ENCODE measurements at regions not wholly inside any gene's neighbourhood (a gene's known extent, or its start where the extent isn't known, plus 50 kb on each side); places are given as distances from the start of the nearest gene placed in this dataset.

DNA sequence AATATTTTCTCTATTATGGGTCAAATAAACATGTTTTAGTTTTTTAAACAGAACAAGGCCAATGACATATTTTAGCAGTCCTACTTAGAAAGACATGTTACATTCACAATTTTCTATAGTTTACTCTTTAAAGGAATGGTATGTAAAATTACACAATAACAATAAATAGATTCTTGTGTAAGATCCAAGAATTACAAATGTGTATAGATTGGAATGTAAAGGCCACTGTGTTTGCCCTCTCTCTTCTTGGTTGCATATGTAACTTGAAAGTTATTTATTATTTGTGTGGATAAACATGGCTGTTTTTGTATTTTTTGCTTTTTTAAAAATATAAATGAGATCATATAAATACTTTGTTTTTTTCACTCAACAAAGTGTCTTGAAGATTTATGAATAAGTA is 979.3 kb upstream of the CELF2 start:
- Histone ChIP-seq H3K27ac (no peak overlapping the region), H3K36me3 (no peaks in the 10 kb centered on the region), H3K4me1 (no peaks in the 10 kb centered on the region), H3K9me3 (no peaks in the 10 kb centered on the region), H3K4me3 (no peak overlapping the region), H3K27me3 (no peaks in the 10 kb centered on the region)
- intact Hi-C loops (cut with DNase I), result no loop called here
- no peak for DNase-seq
- TF ChIP-seq POLR2A (IDR thresholded peaks at IDR 0.05), result no peak
- TF ChIP-seq, protein P1, sequence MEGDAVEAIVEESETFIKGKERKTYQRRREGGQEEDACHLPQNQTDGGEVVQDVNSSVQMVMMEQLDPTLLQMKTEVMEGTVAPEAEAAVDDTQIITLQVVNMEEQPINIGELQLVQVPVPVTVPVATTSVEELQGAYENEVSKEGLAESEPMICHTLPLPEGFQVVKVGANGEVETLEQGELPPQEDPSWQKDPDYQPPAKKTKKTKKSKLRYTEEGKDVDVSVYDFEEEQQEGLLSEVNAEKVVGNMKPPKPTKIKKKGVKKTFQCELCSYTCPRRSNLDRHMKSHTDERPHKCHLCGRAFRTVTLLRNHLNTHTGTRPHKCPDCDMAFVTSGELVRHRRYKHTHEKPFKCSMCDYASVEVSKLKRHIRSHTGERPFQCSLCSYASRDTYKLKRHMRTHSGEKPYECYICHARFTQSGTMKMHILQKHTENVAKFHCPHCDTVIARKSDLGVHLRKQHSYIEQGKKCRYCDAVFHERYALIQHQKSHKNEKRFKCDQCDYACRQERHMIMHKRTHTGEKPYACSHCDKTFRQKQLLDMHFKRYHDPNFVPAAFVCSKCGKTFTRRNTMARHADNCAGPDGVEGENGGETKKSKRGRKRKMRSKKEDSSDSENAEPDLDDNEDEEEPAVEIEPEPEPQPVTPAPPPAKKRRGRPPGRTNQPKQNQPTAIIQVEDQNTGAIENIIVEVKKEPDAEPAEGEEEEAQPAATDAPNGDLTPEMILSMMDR (IDR thresholded peaks at IDR 0.05), result no peak

DNA sequence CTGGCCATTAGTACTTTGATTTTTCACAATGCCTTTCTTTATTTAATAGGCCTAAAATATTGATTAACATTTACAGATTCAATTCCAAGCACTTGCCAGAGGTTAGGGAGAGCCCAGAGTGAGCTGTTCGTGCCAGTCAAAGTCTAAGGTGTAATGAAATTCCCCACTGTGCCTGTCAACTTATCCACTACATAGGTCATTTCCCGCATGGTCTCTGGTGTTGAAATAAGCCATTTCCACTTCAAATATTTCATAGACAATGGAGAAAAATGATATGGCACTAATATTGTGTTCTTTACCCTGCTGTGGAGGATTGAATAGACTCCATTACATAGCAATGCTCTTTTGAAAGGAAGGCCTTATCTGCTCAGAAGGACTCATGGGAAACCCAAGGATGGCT is 978.1 kb upstream of the CELF2 start:
- no peak for DNase-seq
- TF ChIP-seq, protein P1 (IDR thresholded peaks at IDR 0.05), result no peak
- no peak for TF ChIP-seq POLR2A (IDR thresholded peaks at IDR 0.05)
- no peaks in the 10 kb centered on the region for H3K27me3 ChIP-seq
- H3K27ac ChIP-seq, result no peak overlapping the region
- 60 to 73% methylated on average over 2 of the region's 2 CpGs for WGBS, 2 donors
- no peaks in the 10 kb centered on the region for H3K9me3 ChIP-seq
- H3K4me1 ChIP-seq, result no peaks in the 10 kb centered on the region
- H3K4me3 ChIP-seq, result no peak overlapping the region
- intact Hi-C loops (cut with DNase I), result no loop called here
- no peaks in the 10 kb centered on the region for H3K36me3 ChIP-seq

DNA sequence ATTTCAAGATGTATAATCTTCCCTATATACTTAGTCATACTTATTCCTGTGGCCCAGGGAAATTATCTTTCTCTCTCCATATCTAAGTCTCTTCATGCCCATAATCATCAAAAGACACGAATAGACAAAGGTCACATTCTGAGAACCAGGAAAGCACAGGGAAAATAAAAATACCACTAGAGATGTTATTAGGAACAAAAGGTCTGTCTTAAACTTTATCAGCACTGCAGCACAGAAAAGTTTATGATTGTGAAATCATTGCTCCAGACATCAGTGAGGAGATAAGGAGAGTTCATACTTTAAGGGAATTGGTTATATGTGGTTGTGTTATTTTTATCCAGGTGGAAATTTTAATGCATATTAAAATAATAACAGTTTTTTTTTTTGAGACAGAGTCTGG is 974.6 kb upstream of the CELF2 start:
- intact Hi-C loops (cut with DNase I), result no loop called here
- DNase-seq, result no peak
- Histone ChIP-seq H3K4me3 (no peak overlapping the region), H3K9me3 (no peaks in the 10 kb centered on the region), H3K36me3 (no peaks in the 10 kb centered on the region), H3K27me3 (no peaks in the 10 kb centered on the region), H3K27ac (no peak overlapping the region), H3K4me1 (no peaks in the 10 kb centered on the region)
- no peak for TF ChIP-seq POLR2A (IDR thresholded peaks at IDR 0.05)
- TF ChIP-seq, protein P1 (IDR thresholded peaks at IDR 0.05), result no peak
- WGBS, 2 donors, result 0% methylated on average over 1 of the region's 1 CpG

DNA sequence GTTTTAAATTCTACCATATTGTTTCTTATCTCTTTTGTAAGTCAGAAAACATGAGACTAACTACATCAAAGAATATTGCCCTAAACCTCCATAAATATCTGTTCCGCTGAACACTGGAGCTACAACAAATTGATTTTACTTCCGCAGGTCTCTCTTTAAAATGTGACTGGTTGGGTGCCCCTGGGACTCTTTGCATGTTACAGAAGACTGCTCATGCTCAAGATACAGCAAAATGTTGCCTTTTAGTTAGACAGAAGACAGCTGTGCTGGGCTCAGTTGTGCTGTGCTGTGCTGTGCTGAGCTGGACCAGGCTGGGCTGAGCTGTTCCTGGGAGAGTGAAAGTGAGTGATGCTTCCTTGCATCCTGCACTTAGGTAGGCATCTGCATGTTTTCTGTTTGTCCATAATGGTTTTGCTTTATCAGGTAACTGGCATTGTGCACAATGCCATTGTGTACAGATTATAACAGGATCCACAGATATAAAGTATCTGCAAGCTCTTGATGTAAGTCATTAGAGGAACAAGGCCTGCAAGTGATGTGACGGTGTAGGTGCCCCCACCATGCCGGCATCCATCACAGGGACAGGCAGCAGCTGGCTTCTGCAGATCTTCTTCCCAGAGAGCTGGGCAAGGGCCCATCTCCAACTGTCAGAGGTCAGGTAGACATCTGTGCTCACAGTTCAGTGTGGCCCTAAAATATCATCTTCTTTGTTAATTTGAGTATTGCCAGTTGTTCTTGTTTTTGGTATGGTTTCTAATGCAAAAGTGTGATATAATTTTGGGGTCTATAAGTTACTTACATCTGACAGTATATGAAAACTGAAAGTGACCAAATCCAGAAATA is 972.5 kb upstream of the CELF2 start:
- no peaks in the 10 kb centered on the region for H3K36me3 ChIP-seq
- WGBS, 2 donors, result 88 to 90% methylated on average over 2 to 4 of the region's 4 CpGs

DNA sequence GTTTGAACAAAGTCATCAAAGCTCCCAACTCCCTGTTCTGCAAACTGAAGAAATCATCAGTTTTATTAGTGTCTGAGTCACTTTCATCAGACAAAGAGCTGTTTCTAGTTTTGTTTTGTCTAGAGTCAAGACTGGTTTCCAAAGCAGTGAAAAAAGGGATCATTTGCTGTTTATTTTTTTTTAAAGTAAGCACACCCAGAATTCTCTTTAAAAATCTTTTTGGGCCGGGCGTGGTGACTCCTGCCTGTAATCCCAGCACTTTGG is 972.0 kb upstream of the CELF2 start:
- no peaks in the 10 kb centered on the region for H3K4me1 ChIP-seq
- H3K27me3 ChIP-seq, result no peaks in the 10 kb centered on the region
- DNase-seq, result no peak
- intact Hi-C loops (cut with DNase I), result no loop called here
- 20 to 32% methylated on average over 2 of the region's 2 CpGs for WGBS, 2 donors
- TF ChIP-seq, protein P1 (IDR thresholded peaks at IDR 0.05), result no peak
- TF ChIP-seq POLR2A (IDR thresholded peaks at IDR 0.05), result no peak
- no peak overlapping the region for H3K27ac ChIP-seq
- H3K36me3 ChIP-seq, result no peaks in the 10 kb centered on the region
- H3K4me3 ChIP-seq, result no peak overlapping the region
- H3K9me3 ChIP-seq, result no peaks in the 10 kb centered on the region

More for the DNA sequence above, 972.5 kb upstream of the CELF2 start:
- intact Hi-C loops (cut with DNase I), result no loop called here
- Histone ChIP-seq H3K27me3 (no peaks in the 10 kb centered on the region), H3K27ac (no peak overlapping the region), H3K4me3 (no peak overlapping the region), H3K9me3 (no peaks in the 10 kb centered on the region), H3K4me1 (no peaks in the 10 kb centered on the region)
- no peak for TF ChIP-seq POLR2A (IDR thresholded peaks at IDR 0.05)
- TF ChIP-seq, protein P1 (IDR thresholded peaks at IDR 0.05), result no peak
- no peak for DNase-seq

All from esophagus squamous epithelium (tissue), 5 donors.